Common myeloid progenitor, CD34-positive (primary cell): ENCODE measurements at regions not wholly inside any gene's neighbourhood (a gene's known extent, or its start where the extent isn't known, plus 50 kb on each side); places are given as distances from the start of the nearest gene placed in this dataset.
"Not testable (repeated sequence)": the region's sequence is repeated elsewhere in the genome, so short reads cannot be mapped to it uniquely, and the experiment has no call there.

ENCODE experiments used
- CTCF ChIA-PET: fragments of 350-600 bp; sonication (Branson Sonifier 250); formaldehyde crosslinking; loops from one replicate; lab custom pipeline; 2021; ENCODE audit warnings: antibody characterized with exemption; lab: Charles Lee
- POLR2A ChIA-PET: fragments of 350-600 bp; sonication (Branson Sonifier 250); formaldehyde crosslinking; loops from one replicate; lab custom pipeline; 2021; ENCODE audit warnings: antibody characterized with exemption; lab: Charles Lee
- DNase-seq, 3 donors: peaks; one replicate each; pipeline versions ENCODE4 v3.0.0 to v3.0.0-alpha.2; 2013
- H3K27ac ChIP-seq, 2 experiments: 1 replicate in 1 of 2; 2 replicates in 1 of 2; pipeline ENCODE4 v1.7.0; 2013; ENCODE audit warnings: inconsistent platforms in 2 of 2, low read length in 2 of 2, mild to moderate bottlenecking in 2 of 2, low read depth in 1 of 2, moderate library complexity in 1 of 2; ENCODE audit not compliant: severe bottlenecking in 2 of 2, insufficient read depth in 1 of 2, poor library complexity in 1 of 2
- H3K27me3 ChIP-seq, 5 experiments: replicated peaks in 2 of 5; 1 replicate in 3 of 5; 2 replicates in 2 of 5; pipeline versions ENCODE4 v1.6.1 to v1.7.0; 2013; ENCODE audit warnings: low read length in 4 of 5, mild to moderate bottlenecking in 2 of 5, moderate library complexity in 2 of 5, inconsistent platforms in 1 of 5; ENCODE audit not compliant: insufficient read depth in 5 of 5, control insufficient read depth in 4 of 5
- H3K36me3 ChIP-seq, 4 experiments: 1 replicate in 2 of 4; 2 replicates in 2 of 4; pipeline versions ENCODE4 v1.6.1 to v1.7.0; 2013; ENCODE audit warnings: low read length in 3 of 4, control low read depth in 1 of 4, mild to moderate bottlenecking in 1 of 4; ENCODE audit not compliant: control insufficient read depth in 4 of 4, insufficient read depth in 4 of 4
- H3K4me1 ChIP-seq, 4 experiments: 1 replicate in 3 of 4; 2 replicates in 1 of 4; pipeline versions ENCODE4 v1.6.1 to v1.7.1; 2013; ENCODE audit warnings: low read length in 3 of 4, mild to moderate bottlenecking in 3 of 4, control low read depth in 1 of 4, inconsistent platforms in 1 of 4, moderate library complexity in 1 of 4; ENCODE audit not compliant: control insufficient read depth in 4 of 4, insufficient read depth in 4 of 4; ENCODE audit errors: control extremely low read depth in 1 of 4
- H3K4me3 ChIP-seq, 7 experiments: 1 replicate in 4 of 7; 2 replicates in 3 of 7; pipeline versions ENCODE4 v1.5.1 to v1.7.0; 2013; ENCODE audit warnings: mild to moderate bottlenecking in 7 of 7, low read length in 6 of 7, moderate library complexity in 6 of 7, inconsistent platforms in 2 of 7, low read depth in 2 of 7, control low read depth in 1 of 7; ENCODE audit not compliant: insufficient read depth in 4 of 7, control insufficient read depth in 1 of 7; ENCODE audit errors: extremely low read depth in 1 of 7
- H3K9me3 ChIP-seq, 5 experiments: 1 replicate in 4 of 5; 2 replicates in 1 of 5; pipeline versions ENCODE4 v1.6.1 to v1.7.1; 2013; ENCODE audit warnings: low read length in 4 of 5, mild to moderate bottlenecking in 2 of 5, inconsistent platforms in 1 of 5, low read depth in 1 of 5, moderate library complexity in 1 of 5; ENCODE audit not compliant: control insufficient read depth in 4 of 5, insufficient read depth in 2 of 5; ENCODE audit errors: control extremely low read depth in 1 of 5
- WGBS: methylation state at CpG from one replicate; pipeline ENCODE4 v1.1.5; 2013; ENCODE audit not compliant: insufficient coverage; 5-methylcytosine and 5-hydroxymethylcytosine counted together

DNA sequence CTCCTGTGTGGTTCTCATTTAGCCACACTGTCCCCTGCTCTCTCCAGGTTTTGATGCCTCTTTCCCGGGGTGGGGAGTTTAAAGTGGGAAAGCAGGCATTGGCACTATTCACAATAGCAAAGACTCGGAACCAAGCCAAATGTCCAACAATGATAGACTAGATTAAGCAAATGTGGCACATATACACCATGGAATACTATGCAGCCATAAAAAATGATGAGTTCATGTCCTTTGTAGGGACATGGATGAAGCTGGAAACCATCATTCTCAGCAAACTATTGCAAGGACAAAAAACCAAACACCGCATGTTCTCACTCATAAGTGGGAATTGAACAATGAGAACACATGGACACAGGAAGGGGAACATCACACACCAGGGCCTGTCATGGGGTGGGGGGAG, 117.6 kb upstream of the PITX1 start:
- H3K4me3 ChIP-seq, POLR2A ChIA-PET, H3K36me3 ChIP-seq, H3K27me3 ChIP-seq, DNase-seq, H3K27ac ChIP-seq, H3K4me1 ChIP-seq, CTCF ChIA-PET: not testable (repeated sequence)
- H3K9me3 ChIP-seq: peaks cover 0 to 11% (median 5%) of the 10 kb centered on the region in 5 experiments
- no CpG with 5 or more reads among the region's 3 CpGs for WGBS

- ChIA-PET POLR2A (interaction anchor here (0.6 kb wide), 1 partner anchor 195 kb away, joined by 3 read pairs; no protein-coding TSS in a partner anchor), CTCF (no interaction called here)
- 100% methylated on average over 2 of the region's 5 CpGs for WGBS
- H3K27me3 ChIP-seq: peaks cover 0 to 5% (median 2%) of the 10 kb centered on the region in 5 experiments
- H3K4me1 ChIP-seq: no peaks in the 10 kb centered on the region
- DNase-seq: no peak
- peaks cover 0 to 10% (median 5%) of the 10 kb centered on the region in 5 experiments for H3K9me3 ChIP-seq
- H3K27ac ChIP-seq: no peak overlapping the region
- no peaks in the 10 kb centered on the region for H3K36me3 ChIP-seq
- H3K4me3 ChIP-seq: no peak overlapping the region
These were observed 117.2 kb upstream of the PITX1 start for GRCh38 chr5:135151256-135151655.

DNA sequence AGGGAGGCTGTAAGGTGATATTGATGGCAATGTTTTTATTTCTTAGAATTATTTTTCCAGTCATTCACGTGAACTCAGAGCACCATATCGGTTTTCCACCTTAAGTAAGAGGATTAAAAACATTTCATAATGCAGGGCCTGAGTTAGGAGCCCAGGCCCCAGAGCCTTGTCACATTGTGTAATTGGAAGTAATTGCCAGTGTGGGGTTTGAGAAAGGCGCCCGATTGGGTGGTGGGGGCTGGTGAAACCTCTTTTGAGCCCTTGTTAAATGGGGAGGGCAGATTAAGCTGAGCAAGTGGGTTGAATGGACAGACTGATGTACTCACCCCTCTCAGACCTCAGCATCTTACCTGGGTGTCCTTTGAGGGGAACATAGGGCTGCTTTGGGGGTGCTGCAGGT, 116.7 kb upstream of the PITX1 start:
- WGBS: 100% methylated on average over 2 of the region's 4 CpGs
- ChIA-PET CTCF (no interaction called here), POLR2A (interaction anchor here (0.6 kb wide), 1 partner anchor 195 kb away, joined by 3 read pairs; no protein-coding TSS in a partner anchor)
- no peaks in the 10 kb centered on the region for H3K4me1 ChIP-seq
- H3K9me3 ChIP-seq: peaks cover 0 to 10% (median 5%) of the 10 kb centered on the region in 5 experiments
- peaks cover 0 to 5% (median 2%) of the 10 kb centered on the region in 5 experiments for H3K27me3 ChIP-seq
- H3K36me3 ChIP-seq: no peaks in the 10 kb centered on the region
- no peak overlapping the region for H3K4me3 ChIP-seq
- H3K27ac ChIP-seq: no peak overlapping the region
- no peak for DNase-seq

GRCh38 chr5:135149956-135150723, 116.1 kb upstream of the PITX1 start:
- 97% methylated on average over 11 of the region's 13 CpGs for WGBS
- H3K27me3 ChIP-seq: peaks cover 0 to 5% (median 2%) of the 10 kb centered on the region in 5 experiments
- ChIA-PET CTCF (no interaction called here), POLR2A (no interaction called here)
- H3K4me1 ChIP-seq: no peaks in the 10 kb centered on the region
- no peak for DNase-seq
- H3K9me3 ChIP-seq: peaks cover 0 to 10% (median 5%) of the 10 kb centered on the region in 5 experiments
- H3K4me3 ChIP-seq: no peak overlapping the region
- no peak overlapping the region for H3K27ac ChIP-seq
- H3K36me3 ChIP-seq: no peaks in the 10 kb centered on the region

DNA sequence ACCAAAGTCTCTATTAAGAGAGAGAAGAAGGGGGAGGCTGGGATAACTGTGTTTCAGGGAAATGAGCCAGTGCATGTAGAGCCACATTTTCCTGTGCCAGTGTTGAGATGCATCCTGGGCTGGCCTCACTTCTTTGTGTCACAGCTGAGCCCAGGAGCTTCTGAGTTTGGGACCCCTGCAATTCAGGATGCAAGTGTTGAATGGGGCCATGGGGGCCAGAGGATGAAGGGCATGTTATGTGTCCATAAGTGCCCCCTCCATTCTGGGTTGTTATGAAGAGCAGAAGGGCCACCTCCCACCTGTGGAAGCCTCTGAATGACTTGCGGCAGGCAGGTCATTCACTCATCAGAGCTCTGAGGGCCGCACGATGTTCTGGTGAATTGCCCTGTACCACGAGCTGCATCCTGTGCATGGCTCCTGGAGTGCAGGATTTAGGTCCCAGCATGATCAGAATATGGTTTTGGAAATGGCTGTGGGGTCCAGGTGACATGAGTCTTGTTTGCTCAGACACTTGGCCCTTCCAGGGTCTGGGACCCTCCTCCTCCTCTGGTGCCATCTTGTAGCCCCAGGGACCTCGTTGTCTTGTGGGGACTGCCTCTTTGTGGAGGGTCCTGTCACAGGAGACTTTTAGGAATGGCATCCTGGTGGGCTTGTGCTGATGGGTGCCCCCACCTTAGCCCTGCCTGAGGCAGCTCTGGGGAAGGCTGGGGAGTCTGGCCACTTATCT, 115.4 kb upstream of the PITX1 start:
- Histone ChIP-seq H3K36me3 (no peaks in the 10 kb centered on the region), H3K27ac (no peak overlapping the region), H3K9me3 (peaks cover 0 to 10% (median 5%) of the 10 kb centered on the region in 5 experiments), H3K27me3 (peaks cover 0 to 5% (median 2%) of the 10 kb centered on the region in 5 experiments), H3K4me3 (no peak overlapping the region), H3K4me1 (no peaks in the 10 kb centered on the region)
- DNase-seq: no peak
- POLR2A ChIA-PET: no interaction called here
- 96% methylated on average over 4 of the region's 5 CpGs for WGBS
- CTCF ChIA-PET: interaction anchor here (1.8 kb wide), 1 partner anchor 35 kb away, joined by 4 read pairs; no protein-coding TSS in a partner anchor

DNA sequence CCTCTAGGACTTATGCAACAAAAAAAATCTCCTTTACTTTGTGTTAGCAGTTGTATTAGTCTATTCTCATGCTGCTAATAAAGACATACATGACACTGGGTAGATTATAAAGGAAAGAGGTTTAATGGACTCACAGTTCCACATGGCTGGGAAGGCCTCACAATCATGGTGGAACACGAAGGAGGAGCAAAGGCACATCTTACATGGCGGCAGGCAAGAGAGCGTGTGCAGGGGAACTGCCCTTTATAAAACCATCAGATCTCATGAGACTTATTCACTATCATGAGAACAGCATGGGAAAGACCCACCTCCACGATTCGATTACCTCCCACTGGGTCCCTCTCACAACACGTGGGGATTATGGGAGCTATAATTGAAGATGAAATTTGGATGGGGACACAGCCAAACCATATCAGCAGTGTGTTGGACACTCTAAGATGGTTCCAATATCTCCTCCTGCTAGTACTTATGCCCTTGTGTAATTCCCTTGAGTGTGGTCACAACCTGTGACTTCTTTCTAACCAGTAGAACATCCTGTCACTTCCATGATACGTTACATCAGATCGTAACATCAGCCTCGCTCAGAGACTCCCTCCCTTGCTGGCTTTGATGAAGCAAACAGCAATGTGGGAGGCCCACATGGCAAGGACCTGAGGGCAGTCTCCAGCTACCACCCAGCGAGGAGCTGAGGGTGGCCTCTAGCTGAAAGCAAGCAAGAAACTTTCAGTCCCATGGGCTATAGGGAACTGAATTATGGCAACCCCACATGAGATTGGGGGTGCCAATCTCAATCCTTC, 113.5 kb upstream of the PITX1 start:
- Histone ChIP-seq H3K27me3 (peaks cover 0 to 3% (median 0%) of the 10 kb centered on the region in 5 experiments), H3K4me3 (no peak overlapping the region), H3K36me3 (no peaks in the 10 kb centered on the region), H3K27ac (no peak overlapping the region), H3K9me3 (peaks cover 0 to 10% (median 5%) of the 10 kb centered on the region in 5 experiments), H3K4me1 (no peaks in the 10 kb centered on the region)
- no peak for DNase-seq
- ChIA-PET CTCF (no interaction called here), POLR2A (no interaction called here)
- 92% methylated on average over 5 of the region's 10 CpGs for WGBS
